ENCODE measurements at regions not wholly inside any gene's neighbourhood (a gene's known extent, or its start where the extent isn't known, plus 50 kb on each side); places are given as distances from the start of the nearest gene placed in this dataset.

DNA sequence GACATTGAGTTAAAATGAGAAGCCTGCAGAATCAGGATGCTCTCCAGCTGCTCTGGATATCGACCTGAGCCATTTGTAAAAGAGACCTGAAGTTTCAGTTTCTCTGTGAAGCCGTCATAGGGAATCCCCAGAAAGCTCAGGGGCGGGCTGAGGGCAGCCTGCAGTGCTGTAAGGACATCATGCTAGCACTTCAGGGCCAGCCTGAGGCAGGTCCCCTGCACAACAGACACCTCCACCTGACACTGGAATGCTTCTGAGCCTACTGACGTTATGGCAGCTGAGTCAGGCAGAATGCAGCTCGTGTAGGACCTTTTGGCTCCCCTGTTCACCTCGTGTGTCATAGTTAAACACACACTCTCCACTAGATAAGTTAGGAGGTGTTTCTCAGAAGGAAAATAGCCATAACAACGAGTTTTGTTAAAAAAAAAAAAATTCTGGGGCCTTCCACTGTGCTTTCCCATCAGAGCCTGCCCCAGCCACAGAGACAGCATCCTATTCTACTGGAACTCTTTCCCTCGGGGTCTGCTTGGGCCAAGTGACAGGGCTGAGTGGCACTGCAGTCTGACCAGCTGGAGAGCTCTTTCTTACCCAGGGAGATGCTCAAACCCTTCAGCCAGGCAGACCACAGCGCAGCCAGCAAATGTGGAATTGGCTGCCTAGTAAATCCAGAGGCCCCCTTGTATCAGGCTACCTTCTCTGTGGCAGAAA, 354.9 kb downstream of the DIRAS2 start:
- no peak for TF ChIP-seq YY1 (IDR thresholded peaks at IDR 0.05; ENCODE audit: low read depth)
- TF ChIP-seq, protein P1, sequence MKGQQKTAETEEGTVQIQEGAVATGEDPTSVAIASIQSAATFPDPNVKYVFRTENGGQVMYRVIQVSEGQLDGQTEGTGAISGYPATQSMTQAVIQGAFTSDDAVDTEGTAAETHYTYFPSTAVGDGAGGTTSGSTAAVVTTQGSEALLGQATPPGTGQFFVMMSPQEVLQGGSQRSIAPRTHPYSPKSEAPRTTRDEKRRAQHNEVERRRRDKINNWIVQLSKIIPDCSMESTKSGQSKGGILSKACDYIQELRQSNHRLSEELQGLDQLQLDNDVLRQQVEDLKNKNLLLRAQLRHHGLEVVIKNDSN (IDR thresholded peaks at IDR 0.05): no peak
- TF ChIP-seq, protein P2, sequence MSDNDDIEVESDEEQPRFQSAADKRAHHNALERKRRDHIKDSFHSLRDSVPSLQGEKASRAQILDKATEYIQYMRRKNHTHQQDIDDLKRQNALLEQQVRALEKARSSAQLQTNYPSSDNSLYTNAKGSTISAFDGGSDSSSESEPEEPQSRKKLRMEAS (IDR thresholded peaks at IDR 0.05): no peak
- TF ChIP-seq CREB1 (IDR thresholded peaks at IDR 0.05; ENCODE audit: low read depth): no peak
- no peak for TF ChIP-seq TCF12 (IDR thresholded peaks at IDR 0.05; ENCODE audit: low read depth)
- no peak for TF ChIP-seq TEAD4 (IDR thresholded peaks at IDR 0.05)
- TF ChIP-seq, protein P3, sequence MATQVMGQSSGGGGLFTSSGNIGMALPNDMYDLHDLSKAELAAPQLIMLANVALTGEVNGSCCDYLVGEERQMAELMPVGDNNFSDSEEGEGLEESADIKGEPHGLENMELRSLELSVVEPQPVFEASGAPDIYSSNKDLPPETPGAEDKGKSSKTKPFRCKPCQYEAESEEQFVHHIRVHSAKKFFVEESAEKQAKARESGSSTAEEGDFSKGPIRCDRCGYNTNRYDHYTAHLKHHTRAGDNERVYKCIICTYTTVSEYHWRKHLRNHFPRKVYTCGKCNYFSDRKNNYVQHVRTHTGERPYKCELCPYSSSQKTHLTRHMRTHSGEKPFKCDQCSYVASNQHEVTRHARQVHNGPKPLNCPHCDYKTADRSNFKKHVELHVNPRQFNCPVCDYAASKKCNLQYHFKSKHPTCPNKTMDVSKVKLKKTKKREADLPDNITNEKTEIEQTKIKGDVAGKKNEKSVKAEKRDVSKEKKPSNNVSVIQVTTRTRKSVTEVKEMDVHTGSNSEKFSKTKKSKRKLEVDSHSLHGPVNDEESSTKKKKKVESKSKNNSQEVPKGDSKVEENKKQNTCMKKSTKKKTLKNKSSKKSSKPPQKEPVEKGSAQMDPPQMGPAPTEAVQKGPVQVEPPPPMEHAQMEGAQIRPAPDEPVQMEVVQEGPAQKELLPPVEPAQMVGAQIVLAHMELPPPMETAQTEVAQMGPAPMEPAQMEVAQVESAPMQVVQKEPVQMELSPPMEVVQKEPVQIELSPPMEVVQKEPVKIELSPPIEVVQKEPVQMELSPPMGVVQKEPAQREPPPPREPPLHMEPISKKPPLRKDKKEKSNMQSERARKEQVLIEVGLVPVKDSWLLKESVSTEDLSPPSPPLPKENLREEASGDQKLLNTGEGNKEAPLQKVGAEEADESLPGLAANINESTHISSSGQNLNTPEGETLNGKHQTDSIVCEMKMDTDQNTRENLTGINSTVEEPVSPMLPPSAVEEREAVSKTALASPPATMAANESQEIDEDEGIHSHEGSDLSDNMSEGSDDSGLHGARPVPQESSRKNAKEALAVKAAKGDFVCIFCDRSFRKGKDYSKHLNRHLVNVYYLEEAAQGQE (IDR thresholded peaks at IDR 0.05; ENCODE audit: low read depth): no peak
- no peak for TF ChIP-seq TAF1 (IDR thresholded peaks at IDR 0.05; ENCODE audit: low read depth)
- no peak for TF ChIP-seq EP300 (IDR thresholded peaks at IDR 0.05; ENCODE audit: borderline replicate concordance)
- no peak for TF ChIP-seq FOXM1 (IDR thresholded peaks at IDR 0.05; ENCODE audit: borderline replicate concordance, low read depth)
- TF ChIP-seq ZBTB7A (IDR thresholded peaks at IDR 0.05; ENCODE audit: low read depth): no peak
- no peak for TF ChIP-seq RAD21 (IDR thresholded peaks at IDR 0.05; ENCODE audit: low read depth)
- no peak for TF ChIP-seq NFIC (IDR thresholded peaks at IDR 0.05)
- TF ChIP-seq CEBPB (IDR thresholded peaks at IDR 0.05): no peak
- no peak for TF ChIP-seq EGR1 (IDR thresholded peaks at IDR 0.05)

DNA sequence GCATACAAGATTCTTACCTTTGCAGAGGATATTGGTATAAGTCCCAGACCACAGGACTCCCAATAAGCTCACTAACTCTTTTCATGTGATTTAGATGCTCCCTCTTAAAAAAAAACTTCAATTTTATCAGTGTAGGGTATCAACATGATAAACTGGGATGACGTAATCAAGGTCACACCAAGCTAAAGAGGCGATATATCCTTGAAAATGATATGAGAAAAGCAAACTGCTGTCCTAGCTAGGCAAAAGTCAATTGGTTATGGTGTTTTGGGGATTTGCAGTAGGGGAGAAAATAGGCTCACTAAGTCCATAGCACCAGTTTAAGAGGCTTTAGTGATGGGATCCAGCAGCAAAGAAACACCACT, 354.4 kb downstream of the DIRAS2 start:
- TF ChIP-seq CREB1 (IDR thresholded peaks at IDR 0.05; ENCODE audit: low read depth): no peak
- no peak for TF ChIP-seq TAF1 (IDR thresholded peaks at IDR 0.05; ENCODE audit: low read depth)
- TF ChIP-seq RAD21 (IDR thresholded peaks at IDR 0.05; ENCODE audit: low read depth): no peak
- TF ChIP-seq, protein P1 (IDR thresholded peaks at IDR 0.05): no peak
- TF ChIP-seq, protein P3 (IDR thresholded peaks at IDR 0.05; ENCODE audit: low read depth): no peak
- TF ChIP-seq ZBTB7A (IDR thresholded peaks at IDR 0.05; ENCODE audit: low read depth): no peak
- no peak for TF ChIP-seq NFIC (IDR thresholded peaks at IDR 0.05)
- TF ChIP-seq TEAD4 (IDR thresholded peaks at IDR 0.05): no peak
- TF ChIP-seq, protein P2 (IDR thresholded peaks at IDR 0.05): no peak
- no peak for TF ChIP-seq YY1 (IDR thresholded peaks at IDR 0.05; ENCODE audit: low read depth)
- TF ChIP-seq EP300 (IDR thresholded peaks at IDR 0.05; ENCODE audit: borderline replicate concordance): no peak

DNA sequence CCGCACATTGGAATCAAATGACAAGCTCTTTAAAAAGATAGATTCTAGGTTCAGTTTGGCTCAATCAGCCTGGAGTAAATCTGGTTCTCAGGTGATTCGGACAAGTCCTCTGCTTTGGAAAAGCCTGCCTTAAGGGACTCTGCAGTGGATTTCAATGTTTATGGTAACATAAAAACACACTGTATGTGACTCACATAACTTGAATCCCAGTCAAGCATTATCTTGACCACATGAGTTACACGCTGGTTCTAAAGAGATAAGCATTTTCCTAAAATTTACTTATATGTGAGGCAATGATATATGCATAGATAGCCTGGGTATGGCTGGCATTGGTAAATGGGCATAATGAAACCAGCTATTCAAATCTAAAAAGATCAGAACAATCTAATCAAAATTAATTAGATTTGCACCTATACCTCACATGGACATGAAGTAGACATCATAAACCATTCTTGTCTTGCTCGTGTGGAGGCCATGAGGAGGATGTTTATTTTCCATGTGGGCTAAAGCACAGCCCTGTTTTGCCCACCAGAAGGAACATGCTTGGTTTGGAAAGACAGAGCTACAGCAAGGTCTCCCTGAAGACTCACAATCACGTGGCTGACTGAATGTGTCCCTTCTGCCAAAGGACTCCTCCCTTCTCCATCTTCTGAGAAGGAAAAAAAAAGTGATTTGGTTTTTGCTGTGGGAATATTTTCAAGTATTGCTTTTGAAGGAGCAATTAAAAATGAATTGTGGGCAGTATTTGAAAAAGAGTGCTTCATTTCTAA, 351.7 kb downstream of the DIRAS2 start:
- TF ChIP-seq YY1 (IDR thresholded peaks at IDR 0.05; ENCODE audit: low read depth) (no peak), TCF12 (IDR thresholded peaks at IDR 0.05; ENCODE audit: low read depth) (no peak), CREB1 (IDR thresholded peaks at IDR 0.05; ENCODE audit: low read depth) (no peak), RAD21 (IDR thresholded peaks at IDR 0.05; ENCODE audit: low read depth) (no peak)
- TF ChIP-seq, protein P3 (IDR thresholded peaks at IDR 0.05; ENCODE audit: low read depth): no peak
- TF ChIP-seq, protein P1 (IDR thresholded peaks at IDR 0.05): no peak
